ENCODE measurements at regions not wholly inside any gene's neighbourhood (a gene's known extent, or its start where the extent isn't known, plus 50 kb on each side); places are given as distances from the start of the nearest gene placed in this dataset.

DNA sequence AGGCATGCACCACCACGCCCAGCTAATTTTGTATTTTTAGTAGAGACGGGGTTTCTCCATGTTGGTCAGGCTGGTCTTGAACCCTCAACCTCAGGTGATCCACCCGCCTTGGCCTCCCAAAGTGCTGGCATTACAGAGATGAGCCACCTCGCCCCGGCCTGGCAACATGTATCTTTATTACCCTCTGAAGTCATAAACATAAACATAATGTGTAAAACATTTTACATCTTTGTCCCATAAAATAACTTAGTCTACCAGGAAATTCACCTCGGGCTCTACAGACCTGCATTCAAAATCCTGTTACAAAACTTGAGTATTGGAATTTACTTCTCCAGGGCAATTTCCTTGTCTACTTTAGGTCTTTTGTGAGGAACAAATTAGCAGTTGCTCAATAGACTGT, 68.1 kb upstream of the DUSP21 start:
- TF ChIP-seq, protein P1, sequence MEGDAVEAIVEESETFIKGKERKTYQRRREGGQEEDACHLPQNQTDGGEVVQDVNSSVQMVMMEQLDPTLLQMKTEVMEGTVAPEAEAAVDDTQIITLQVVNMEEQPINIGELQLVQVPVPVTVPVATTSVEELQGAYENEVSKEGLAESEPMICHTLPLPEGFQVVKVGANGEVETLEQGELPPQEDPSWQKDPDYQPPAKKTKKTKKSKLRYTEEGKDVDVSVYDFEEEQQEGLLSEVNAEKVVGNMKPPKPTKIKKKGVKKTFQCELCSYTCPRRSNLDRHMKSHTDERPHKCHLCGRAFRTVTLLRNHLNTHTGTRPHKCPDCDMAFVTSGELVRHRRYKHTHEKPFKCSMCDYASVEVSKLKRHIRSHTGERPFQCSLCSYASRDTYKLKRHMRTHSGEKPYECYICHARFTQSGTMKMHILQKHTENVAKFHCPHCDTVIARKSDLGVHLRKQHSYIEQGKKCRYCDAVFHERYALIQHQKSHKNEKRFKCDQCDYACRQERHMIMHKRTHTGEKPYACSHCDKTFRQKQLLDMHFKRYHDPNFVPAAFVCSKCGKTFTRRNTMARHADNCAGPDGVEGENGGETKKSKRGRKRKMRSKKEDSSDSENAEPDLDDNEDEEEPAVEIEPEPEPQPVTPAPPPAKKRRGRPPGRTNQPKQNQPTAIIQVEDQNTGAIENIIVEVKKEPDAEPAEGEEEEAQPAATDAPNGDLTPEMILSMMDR (IDR thresholded peaks at IDR 0.05), result no peak
- no peak for TF ChIP-seq POLR2A (IDR thresholded peaks at IDR 0.05)
- no peak for TF ChIP-seq POLR2AphosphoS5 (IDR thresholded peaks at IDR 0.05)
- no peak for TF ChIP-seq EP300 (IDR thresholded peaks at IDR 0.05)

Data from suprapubic skin (tissue), 4 donors.